ENCODE measurements at regions not wholly inside any gene's neighbourhood (a gene's known extent, or its start where the extent isn't known, plus 50 kb on each side); places are given as distances from the start of the nearest gene placed in this dataset.

- no peak for DNase-seq (ENCODE audit: low read depth, low spot score)
Observed at GRCh38 chr11:81432333-81432732, 1301.3 kb downstream of the FAM181B start.

- DNase-seq (ENCODE audit: low read depth, low spot score) = no peak
Observed at GRCh38 chr11:81424822-81425221, 1308.8 kb downstream of the FAM181B start.

GRCh38 chr11:81422402-81422801 is 1311.3 kb downstream of the FAM181B start:
- no peak for DNase-seq (ENCODE audit: low read depth, low spot score)

GRCh38 chr11:81421251-81421860 is 1312.3 kb downstream of the FAM181B start:
- DNase-seq (ENCODE audit: low read depth, low spot score) = peak; percentile 75

GRCh38 chr11:81420668-81421250 is 1312.9 kb downstream of the FAM181B start:
- DNase-seq (ENCODE audit: low read depth, low spot score) = peak; percentile 7

GRCh38 chr11:81397316-81397715 is 1336.3 kb downstream of the FAM181B start:
- DNase-seq (ENCODE audit: low read depth, low spot score) = no peak

- DNase-seq (ENCODE audit: low read depth, low spot score) = no peak
Observed at GRCh38 chr11:81394311-81394710, 1339.4 kb downstream of the FAM181B start.

GRCh38 chr11:81388326-81388725 is 1345.3 kb downstream of the FAM181B start:
- DNase-seq (ENCODE audit: low read depth, low spot score) = no peak

- no peak for DNase-seq (ENCODE audit: low read depth, low spot score)
Observed at GRCh38 chr11:81380395-81380794, 1353.3 kb downstream of the FAM181B start.

- DNase-seq (ENCODE audit: low read depth, low spot score) = no peak
Observed at GRCh38 chr11:81377418-81377817, 1356.2 kb downstream of the FAM181B start.

- no peak for DNase-seq (ENCODE audit: low read depth, low spot score)
Observed at GRCh38 chr11:81373986-81374385, 1359.7 kb downstream of the FAM181B start.

GRCh38 chr11:81368192-81368591 is 1365.5 kb downstream of the FAM181B start:
- no peak for DNase-seq (ENCODE audit: low read depth, low spot score)

- no peak for DNase-seq (ENCODE audit: low read depth, low spot score)
Observed at GRCh38 chr11:81365496-81365895, 1368.2 kb downstream of the FAM181B start.

- DNase-seq (ENCODE audit: low read depth, low spot score) = no peak
Observed at GRCh38 chr11:81359476-81359875, 1374.2 kb downstream of the FAM181B start.

GRCh38 chr11:81345609-81346008 is 1388.1 kb downstream of the FAM181B start:
- no peak for DNase-seq (ENCODE audit: low read depth, low spot score)

GRCh38 chr11:81342966-81343365 is 1390.7 kb downstream of the FAM181B start:
- no peak for DNase-seq (ENCODE audit: low read depth, low spot score)

- DNase-seq (ENCODE audit: low read depth, low spot score) = no peak
Observed at GRCh38 chr11:81340225-81340624, 1393.4 kb downstream of the FAM181B start.

GRCh38 chr11:81339521-81339920 is 1394.1 kb downstream of the FAM181B start:
- no peak for DNase-seq (ENCODE audit: low read depth, low spot score)

GRCh38 chr11:81337756-81338155 is 1395.9 kb downstream of the FAM181B start:
- no peak for DNase-seq (ENCODE audit: low read depth, low spot score)

GRCh38 chr11:81332276-81332675 is 1401.4 kb downstream of the FAM181B start:
- DNase-seq (ENCODE audit: low read depth, low spot score) = no peak

- no peak for DNase-seq (ENCODE audit: low read depth, low spot score)
Observed at GRCh38 chr11:81331611-81332235, 1401.9 kb downstream of the FAM181B start.

- DNase-seq (ENCODE audit: low read depth, low spot score) = no peak
Observed at GRCh38 chr11:81331088-81331487, 1402.6 kb downstream of the FAM181B start.

GRCh38 chr11:81303038-81303664 is 1430.5 kb downstream of the FAM181B start:
- no peak for DNase-seq (ENCODE audit: low read depth, low spot score)
